Fibroblast of skin of right quadriceps (primary cell): ENCODE measurements at regions not wholly inside any gene's neighbourhood (a gene's known extent, or its start where the extent isn't known, plus 50 kb on each side); places are given as distances from the start of the nearest gene placed in this dataset.

Experiments used
- DNase-seq: peaks from one replicate; pipeline ENCODE4 v3.0.0-alpha.2; 2013

GRCh38 chr15:70358011-70358819, 260.5 kb upstream of the TLE3 start:
- no peak for DNase-seq

GRCh38 chr15:70357453-70357852, 259.7 kb upstream of the TLE3 start:
- no peak for DNase-seq

- DNase-seq = no peak
These were observed 259.2 kb upstream of the TLE3 start for GRCh38 chr15:70356919-70357318.

GRCh38 chr15:70356062-70356860, 258.5 kb upstream of the TLE3 start:
- no peak for DNase-seq

- DNase-seq = no peak
These were observed 257.6 kb upstream of the TLE3 start for GRCh38 chr15:70355275-70355795.

GRCh38 chr15:70354346-70354905, 256.7 kb upstream of the TLE3 start:
- no peak for DNase-seq

GRCh38 chr15:70353606-70354345, 256.1 kb upstream of the TLE3 start:
- DNase-seq = no peak

- no peak for DNase-seq
These were observed 254.4 kb upstream of the TLE3 start for GRCh38 chr15:70351941-70352774.

GRCh38 chr15:70351391-70351790, 253.7 kb upstream of the TLE3 start:
- DNase-seq = no peak

GRCh38 chr15:70348581-70349344, 251.0 kb upstream of the TLE3 start:
- DNase-seq = no peak

- DNase-seq = no peak
These were observed 250.5 kb upstream of the TLE3 start for GRCh38 chr15:70348226-70348543.

GRCh38 chr15:70347321-70348225, 249.9 kb upstream of the TLE3 start:
- no peak for DNase-seq

- no peak for DNase-seq
These were observed 247.7 kb upstream of the TLE3 start for GRCh38 chr15:70345251-70346019.

- DNase-seq = no peak
These were observed 246.9 kb upstream of the TLE3 start for GRCh38 chr15:70344666-70345065.

- no peak for DNase-seq
These were observed 246.4 kb upstream of the TLE3 start for GRCh38 chr15:70343961-70344621.

- no peak for DNase-seq
These were observed 245.1 kb upstream of the TLE3 start for GRCh38 chr15:70342554-70343548.

- DNase-seq = no peak
These were observed 244.4 kb upstream of the TLE3 start for GRCh38 chr15:70342141-70342540.

GRCh38 chr15:70341566-70341965, 243.8 kb upstream of the TLE3 start:
- no peak for DNase-seq
